GM12878 (cell line): ENCODE measurements at regions not wholly inside any gene's neighbourhood (a gene's known extent, or its start where the extent isn't known, plus 50 kb on each side); places are given as distances from the start of the nearest gene placed in this dataset.

Experiments
- CHD2 ChIP-seq: IDR thresholded peaks from 2 replicates; pipeline ENCODE4 v1.6.1; 2011; ENCODE audit warnings: low read depth, low read length, improper control_type of control experiment, borderline replicate concordance
- CREM ChIP-seq: IDR thresholded peaks from 2 replicates; pipeline ENCODE4 v1.6.1; 2014; ENCODE audit warnings: antibody characterized with exemption, low read depth
- ELK1 ChIP-seq: IDR thresholded peaks from 2 replicates; pipeline ENCODE4 v1.6.1; 2012; ENCODE audit warnings: low read depth, low read length, improper control_type of control experiment
- GATAD2B ChIP-seq: fragments of 450-650 bp; conservative IDR thresholded peaks from 2 replicates; pipeline ENCODE4 v1.6.1; 2017; ENCODE audit warnings: low read depth, mild to moderate bottlenecking, moderate library complexity
- HCFC1 ChIP-seq: fragments of 150-350 bp; IDR thresholded peaks from 2 replicates; pipeline ENCODE4 v1.6.1; 2014; ENCODE audit warnings: low read length
- JUNB ChIP-seq: IDR thresholded peaks from 2 replicates; pipeline ENCODE4 v1.6.1; 2016; ENCODE audit warnings: antibody characterized with exemption, mild to moderate bottlenecking
- MEF2A ChIP-seq: IDR thresholded peaks from 2 replicates; pipeline ENCODE4 v1.6.1; 2011; ENCODE audit warnings: low read depth, mild to moderate bottlenecking, low read length, moderate library complexity; ENCODE audit not compliant: insufficient read depth
- NFYA ChIP-seq: IDR thresholded peaks from 2 replicates; pipeline ENCODE4 v1.6.1; 2011; ENCODE audit warnings: low read depth, mild to moderate bottlenecking, low read length, improper control_type of control experiment, borderline replicate concordance
- PKNOX1 ChIP-seq: fragments of 450-650 bp; IDR thresholded peaks from 2 replicates; pipeline ENCODE4 v1.6.1; 2016; ENCODE audit warnings: mild to moderate bottlenecking
- RB1 ChIP-seq: fragments of 450-650 bp; formaldehyde crosslinking; IDR thresholded peaks from 2 replicates; pipeline ENCODE4 v1.6.1; 2017; ENCODE audit warnings: mild to moderate bottlenecking, borderline replicate concordance
- RBBP5 ChIP-seq: fragments of 200-600 bp; sonication (generic); conservative IDR thresholded peaks from 2 replicates; pipeline ENCODE4 v1.6.1; 2016
- SIN3A ChIP-seq: IDR thresholded peaks from 2 replicates; pipeline ENCODE4 v1.6.1; 2012; ENCODE audit warnings: low read depth, low read length, improper control_type of control experiment
- SIX5 ChIP-seq: IDR thresholded peaks from 2 replicates; pipeline ENCODE4 v1.6.1; 2011; ENCODE audit warnings: mild to moderate bottlenecking, low read depth, low read length, moderate library complexity; ENCODE audit not compliant: severe bottlenecking
- SMC3 ChIP-seq: IDR thresholded peaks from 2 replicates; pipeline ENCODE4 v1.6.1; 2011; ENCODE audit warnings: low read length, improper control_type of control experiment, borderline replicate concordance
- SREBF1 ChIP-seq: IDR thresholded peaks from 2 replicates; pipeline ENCODE4 v1.6.1; 2012; ENCODE audit warnings: mild to moderate bottlenecking, low read length
- SREBF2 ChIP-seq: IDR thresholded peaks from 2 replicates; pipeline ENCODE4 v1.6.1; 2012; ENCODE audit warnings: mild to moderate bottlenecking, low read length
- STAT1 ChIP-seq: fragments of 450-650 bp; conservative IDR thresholded peaks from 2 replicates; pipeline ENCODE4 v1.6.1; 2014; ENCODE audit warnings: antibody characterized with exemption, mild to moderate bottlenecking
- TBL1XR1 ChIP-seq: IDR thresholded peaks from 2 replicates; pipeline ENCODE4 v1.6.1; 2012; ENCODE audit warnings: low read depth, low read length, improper control_type of control experiment
- YBX1 ChIP-seq: fragments of 450-650 bp; IDR thresholded peaks from 2 replicates; pipeline ENCODE4 v1.6.1; 2016; ENCODE audit warnings: antibody characterized with exemption
- ZBTB4 ChIP-seq: fragments of 450-650 bp; formaldehyde crosslinking; IDR thresholded peaks from 2 replicates; pipeline ENCODE4 v1.4.0; 2022; ENCODE audit warnings: mild to moderate bottlenecking, moderate library complexity
- TF ChIP-seq, protein P1 (sequence below): fragments of 450-650 bp; IDR thresholded peaks from 2 replicates; pipeline ENCODE4 v1.6.1; 2014; ENCODE audit warnings: mild to moderate bottlenecking

DNA sequence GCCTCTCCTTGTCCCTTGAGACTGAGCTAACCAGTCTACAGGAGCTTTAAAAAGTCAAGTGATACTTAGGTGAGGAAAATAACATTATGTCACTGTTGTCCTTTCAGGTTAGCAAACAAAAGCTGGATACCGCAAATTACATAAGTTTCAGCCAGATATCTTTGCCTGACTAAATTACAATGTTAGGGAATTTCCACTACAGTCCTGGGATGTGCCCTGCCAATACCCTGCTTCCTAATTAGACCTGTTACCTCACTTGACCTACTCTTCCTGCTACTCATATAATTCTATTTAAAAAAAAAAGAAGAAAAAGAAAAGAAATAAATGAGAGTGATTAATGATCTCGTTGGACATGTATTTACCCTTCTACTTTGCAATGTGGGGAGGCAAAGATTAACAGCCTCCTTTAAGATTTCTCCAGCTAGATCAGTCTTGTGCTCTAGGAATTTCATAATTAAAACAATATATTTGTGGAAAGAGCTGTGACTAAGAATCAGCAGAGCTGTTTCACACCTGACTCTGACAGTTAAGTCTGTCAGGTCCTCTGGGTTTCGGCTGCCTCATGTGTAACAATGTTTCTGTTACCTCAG is 318.9 kb downstream of the HDGFL1 start (continued):
- no peak for TF ChIP-seq RB1
- TF ChIP-seq PKNOX1, result no peak
- peak; percentile 42; the same call in 1 of the 2 replicates for TF ChIP-seq CREM
- TF ChIP-seq NFYA, result no peak
- no peak for TF ChIP-seq SREBF1
- TF ChIP-seq SIX5, result no peak
- no peak for TF ChIP-seq SMC3
- peak; percentile 34; the same call in 1 of the 2 replicates for TF ChIP-seq JUNB
- TF ChIP-seq HCFC1, result no peak
- TF ChIP-seq CHD2, result no peak
- TF ChIP-seq MEF2A, result no peak
- TF ChIP-seq ELK1, result no peak
- no peak for TF ChIP-seq SREBF2
- TF ChIP-seq STAT1, result no peak
- no peak; the same call in 1 of the 2 replicates for TF ChIP-seq GATAD2B
- TF ChIP-seq RBBP5, result no peak
- TF ChIP-seq, protein P1, sequence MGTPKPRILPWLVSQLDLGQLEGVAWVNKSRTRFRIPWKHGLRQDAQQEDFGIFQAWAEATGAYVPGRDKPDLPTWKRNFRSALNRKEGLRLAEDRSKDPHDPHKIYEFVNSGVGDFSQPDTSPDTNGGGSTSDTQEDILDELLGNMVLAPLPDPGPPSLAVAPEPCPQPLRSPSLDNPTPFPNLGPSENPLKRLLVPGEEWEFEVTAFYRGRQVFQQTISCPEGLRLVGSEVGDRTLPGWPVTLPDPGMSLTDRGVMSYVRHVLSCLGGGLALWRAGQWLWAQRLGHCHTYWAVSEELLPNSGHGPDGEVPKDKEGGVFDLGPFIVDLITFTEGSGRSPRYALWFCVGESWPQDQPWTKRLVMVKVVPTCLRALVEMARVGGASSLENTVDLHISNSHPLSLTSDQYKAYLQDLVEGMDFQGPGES, result no peak
- no peak for TF ChIP-seq TBL1XR1
- no peak for TF ChIP-seq SIN3A
- TF ChIP-seq ZBTB4 (CRISPR knock-in tag), result no peak
- no peak for TF ChIP-seq YBX1
